ENCODE measurements at regions not wholly inside any gene's neighbourhood (a gene's known extent, or its start where the extent isn't known, plus 50 kb on each side); places are given as distances from the start of the nearest gene placed in this dataset.

DNA sequence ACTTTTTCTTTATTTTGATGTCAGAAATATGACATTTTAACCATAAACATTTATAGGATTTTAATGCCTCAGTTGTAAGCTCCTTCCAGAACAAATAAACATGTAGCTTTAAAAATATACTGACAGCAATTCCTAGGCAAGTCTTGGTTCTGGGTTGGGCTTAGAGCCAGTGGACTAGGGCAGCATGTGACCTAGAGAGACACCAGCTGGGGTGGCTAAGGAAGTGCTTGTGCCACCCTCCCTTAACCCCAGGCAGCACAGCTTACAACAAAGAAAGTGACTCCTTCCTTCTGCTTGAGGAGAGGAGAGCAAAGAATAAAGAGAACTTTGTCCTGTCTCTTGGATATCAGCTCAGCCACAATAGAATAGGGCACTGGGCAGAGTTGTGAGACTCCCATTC is 61.6 kb upstream of the KTN1 start:
- Histone ChIP-seq H3K27ac (ENCODE audit: low read depth in 2 of 2, low read length in 1 of 2) (no peak overlapping the region), H3K9me2 (no peaks in the 10 kb centered on the region), H3F3A (replicated peaks; ENCODE audit: insufficient read depth) (no peaks in the 10 kb centered on the region), H3K9me3 (no peaks in the 10 kb centered on the region), H3K4me2 (no peak overlapping the region), H3K27me3 (ENCODE audit: insufficient read depth) (no peaks in the 10 kb centered on the region), H3K9ac (no peak overlapping the region), H3K4me1 (ENCODE audit: control insufficient read depth in 1 of 2, insufficient read depth in 2 of 2, low read depth in 1 of 2, low read length in 1 of 2) (no peaks in the 10 kb centered on the region; a peak in 1 of 4 replicates), H4K20me1 (ENCODE audit: insufficient read depth) (no peaks in the 10 kb centered on the region), H2AFZ (ENCODE audit: low read depth) (no peak overlapping the region), H3K36me3 (replicated peaks in 1 of 2; ENCODE audit: control insufficient read depth in 1 of 2, insufficient read depth in 2 of 2, low read length in 1 of 2) (no peaks in the 10 kb centered on the region), H3K4me3 (ENCODE audit: low read depth in 2 of 2, low read length in 1 of 2) (no peak overlapping the region), H3K79me2 (ENCODE audit: insufficient read depth) (no peaks in the 10 kb centered on the region)
- DNase-seq, result no peak
- no peak for TF ChIP-seq RXRA (IDR thresholded peaks at IDR 0.05; ENCODE audit: borderline replicate concordance, low read depth)
- ChIA-PET CTCF (no interaction called here), POLR2A (no interaction called here)

DNA sequence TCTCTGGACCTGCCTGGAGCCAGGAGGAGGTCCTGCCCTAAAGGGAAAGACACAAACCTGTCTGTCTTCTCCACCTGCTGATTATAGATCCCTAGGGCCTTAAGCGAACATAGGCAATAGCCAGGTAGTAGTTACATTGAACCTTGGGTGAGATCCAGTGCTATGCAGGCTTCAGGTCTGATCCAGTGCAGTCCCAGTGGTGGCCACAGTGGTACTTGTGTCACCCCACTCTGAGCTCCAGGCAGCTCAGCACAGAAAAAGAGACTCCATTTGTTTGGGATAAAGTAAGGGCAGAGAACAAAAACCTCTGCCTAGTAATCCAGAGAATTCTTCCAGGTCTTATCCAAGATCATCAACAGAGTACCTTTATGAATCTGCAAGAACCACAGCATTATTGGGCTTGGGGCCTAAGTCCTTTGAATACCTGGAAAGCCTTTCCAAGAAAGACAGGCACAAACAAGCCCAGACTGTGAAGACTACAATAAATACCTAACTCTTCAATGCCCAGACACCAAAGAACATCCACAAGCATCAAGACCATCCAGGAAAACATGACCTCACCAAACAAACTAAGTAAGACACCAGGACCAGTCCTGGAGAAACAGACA is 60.4 kb upstream of the KTN1 start:
- POLR2A ChIA-PET, result no interaction called here
- 83% methylated on average over 1 of the region's 1 CpG for WGBS (ENCODE audit: low lambda C conversion rate)

More for the DNA sequence above, 60.4 kb upstream of the KTN1 start:
- Histone ChIP-seq H3K9me2 (no peaks in the 10 kb centered on the region), H4K20me1 (ENCODE audit: insufficient read depth) (no peaks in the 10 kb centered on the region), H3K4me2 (no peak overlapping the region), H3F3A (replicated peaks; ENCODE audit: insufficient read depth) (no peaks in the 10 kb centered on the region), H3K4me1 (ENCODE audit: control insufficient read depth in 1 of 2, insufficient read depth in 2 of 2, low read depth in 1 of 2, low read length in 1 of 2) (no peaks in the 10 kb centered on the region; a peak in 1 of 4 replicates), H3K79me2 (ENCODE audit: insufficient read depth) (no peaks in the 10 kb centered on the region), H2AFZ (ENCODE audit: low read depth) (no peak overlapping the region), H3K27ac (ENCODE audit: low read depth in 2 of 2, low read length in 1 of 2) (no peak overlapping the region), H3K9ac (no peak overlapping the region), H3K4me3 (ENCODE audit: low read depth in 2 of 2, low read length in 1 of 2) (no peak overlapping the region), H3K36me3 (replicated peaks in 1 of 2; ENCODE audit: control insufficient read depth in 1 of 2, insufficient read depth in 2 of 2, low read length in 1 of 2) (no peaks in the 10 kb centered on the region), H3K9me3 (no peaks in the 10 kb centered on the region), H3K27me3 (ENCODE audit: insufficient read depth) (no peaks in the 10 kb centered on the region)
- CTCF ChIA-PET, result interaction anchor here (1.2 kb wide), 1 partner anchor 27 kb away, joined by 4 read pairs; no protein-coding TSS in a partner anchor
- no peak for DNase-seq
- TF ChIP-seq EZH2phosphoT487 (IDR thresholded peaks at IDR 0.05; ENCODE audit: borderline replicate concordance, low read depth), result no peak
- no peak for TF ChIP-seq MAX (IDR thresholded peaks at IDR 0.05; ENCODE audit: low read depth)
- TF ChIP-seq, protein P1, sequence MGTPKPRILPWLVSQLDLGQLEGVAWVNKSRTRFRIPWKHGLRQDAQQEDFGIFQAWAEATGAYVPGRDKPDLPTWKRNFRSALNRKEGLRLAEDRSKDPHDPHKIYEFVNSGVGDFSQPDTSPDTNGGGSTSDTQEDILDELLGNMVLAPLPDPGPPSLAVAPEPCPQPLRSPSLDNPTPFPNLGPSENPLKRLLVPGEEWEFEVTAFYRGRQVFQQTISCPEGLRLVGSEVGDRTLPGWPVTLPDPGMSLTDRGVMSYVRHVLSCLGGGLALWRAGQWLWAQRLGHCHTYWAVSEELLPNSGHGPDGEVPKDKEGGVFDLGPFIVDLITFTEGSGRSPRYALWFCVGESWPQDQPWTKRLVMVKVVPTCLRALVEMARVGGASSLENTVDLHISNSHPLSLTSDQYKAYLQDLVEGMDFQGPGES (IDR thresholded peaks at IDR 0.05; ENCODE audit: low read depth, low read length), result no peak
- TF ChIP-seq, protein P2, sequence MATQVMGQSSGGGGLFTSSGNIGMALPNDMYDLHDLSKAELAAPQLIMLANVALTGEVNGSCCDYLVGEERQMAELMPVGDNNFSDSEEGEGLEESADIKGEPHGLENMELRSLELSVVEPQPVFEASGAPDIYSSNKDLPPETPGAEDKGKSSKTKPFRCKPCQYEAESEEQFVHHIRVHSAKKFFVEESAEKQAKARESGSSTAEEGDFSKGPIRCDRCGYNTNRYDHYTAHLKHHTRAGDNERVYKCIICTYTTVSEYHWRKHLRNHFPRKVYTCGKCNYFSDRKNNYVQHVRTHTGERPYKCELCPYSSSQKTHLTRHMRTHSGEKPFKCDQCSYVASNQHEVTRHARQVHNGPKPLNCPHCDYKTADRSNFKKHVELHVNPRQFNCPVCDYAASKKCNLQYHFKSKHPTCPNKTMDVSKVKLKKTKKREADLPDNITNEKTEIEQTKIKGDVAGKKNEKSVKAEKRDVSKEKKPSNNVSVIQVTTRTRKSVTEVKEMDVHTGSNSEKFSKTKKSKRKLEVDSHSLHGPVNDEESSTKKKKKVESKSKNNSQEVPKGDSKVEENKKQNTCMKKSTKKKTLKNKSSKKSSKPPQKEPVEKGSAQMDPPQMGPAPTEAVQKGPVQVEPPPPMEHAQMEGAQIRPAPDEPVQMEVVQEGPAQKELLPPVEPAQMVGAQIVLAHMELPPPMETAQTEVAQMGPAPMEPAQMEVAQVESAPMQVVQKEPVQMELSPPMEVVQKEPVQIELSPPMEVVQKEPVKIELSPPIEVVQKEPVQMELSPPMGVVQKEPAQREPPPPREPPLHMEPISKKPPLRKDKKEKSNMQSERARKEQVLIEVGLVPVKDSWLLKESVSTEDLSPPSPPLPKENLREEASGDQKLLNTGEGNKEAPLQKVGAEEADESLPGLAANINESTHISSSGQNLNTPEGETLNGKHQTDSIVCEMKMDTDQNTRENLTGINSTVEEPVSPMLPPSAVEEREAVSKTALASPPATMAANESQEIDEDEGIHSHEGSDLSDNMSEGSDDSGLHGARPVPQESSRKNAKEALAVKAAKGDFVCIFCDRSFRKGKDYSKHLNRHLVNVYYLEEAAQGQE (IDR thresholded peaks at IDR 0.05; ENCODE audit: low read depth, low read length), result no peak

Measured in SK-N-SH (cell line).